ENCODE measurements at regions not wholly inside any gene's neighbourhood (a gene's known extent, or its start where the extent isn't known, plus 50 kb on each side); places are given as distances from the start of the nearest gene placed in this dataset.

DNA sequence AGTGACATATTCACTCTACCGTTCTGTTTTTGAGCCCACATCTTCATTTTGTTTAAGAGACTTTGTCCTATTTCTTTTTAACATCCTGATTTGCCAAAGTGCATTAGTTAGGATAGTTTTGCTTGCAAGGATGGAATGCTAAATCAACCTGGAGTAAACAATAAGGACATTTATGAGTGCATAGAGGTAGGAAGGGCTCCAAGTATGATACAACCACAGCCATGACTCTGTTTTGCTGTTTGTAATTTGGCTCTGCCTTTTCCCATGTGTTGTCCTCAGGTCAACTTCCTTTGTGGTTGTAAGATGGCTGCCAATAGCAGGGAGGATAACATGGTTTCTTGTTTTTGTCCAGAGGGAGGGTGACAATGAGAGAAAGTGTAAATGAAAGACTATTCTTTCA, 66.4 kb upstream of the GOLIM4 start:
- 3 to 21% methylated on average over 1 of the region's 1 CpG for WGBS, 2 experiments (ENCODE audit: low coverage in 1 of 2, low lambda C conversion rate in 2 of 2, missing lambda C conversion rate in 2 of 2)
- Histone ChIP-seq H3F3A (ENCODE audit: insufficient read depth) (peaks cover 14% of the 10 kb centered on the region), H3K79me2 (ENCODE audit: insufficient read depth) (no peaks in the 10 kb centered on the region), H3K4me2 (ENCODE audit: unreplicated experiment) (peak overlapping the region; percentile 21), H3K27ac (peak overlapping the region; percentile 14; the same call in 1 of the 2 replicates), H3K9me3 (ENCODE audit: low read depth) (no peaks in the 10 kb centered on the region), H3K27me3 (replicated peaks; ENCODE audit: insufficient read depth) (no peaks in the 10 kb centered on the region), H3K4me1 (ENCODE audit: insufficient read depth) (peaks cover 24% of the 10 kb centered on the region), H3K4me3 (no peak overlapping the region), H3K36me3 (ENCODE audit: low read depth) (no peaks in the 10 kb centered on the region), H3K9ac (no peak overlapping the region), H4K20me1 (ENCODE audit: insufficient read depth) (no peaks in the 10 kb centered on the region), H3K9me2 (ENCODE audit: insufficient read depth) (no peaks in the 10 kb centered on the region), H2AFZ (peak overlapping the region; percentile 68)
- in situ Hi-C loops (cut with MboI), result no loop called here
- peak; percentile 71 for DNase-seq
- no peak for TF ChIP-seq EZH2 (IDR thresholded peaks at IDR 0.05; ENCODE audit: insufficient read depth, poor library complexity, severe bottlenecking)
- TF ChIP-seq EZH2phosphoT487 (IDR thresholded peaks at IDR 0.05; ENCODE audit: insufficient read depth, low read depth), result no peak

DNA sequence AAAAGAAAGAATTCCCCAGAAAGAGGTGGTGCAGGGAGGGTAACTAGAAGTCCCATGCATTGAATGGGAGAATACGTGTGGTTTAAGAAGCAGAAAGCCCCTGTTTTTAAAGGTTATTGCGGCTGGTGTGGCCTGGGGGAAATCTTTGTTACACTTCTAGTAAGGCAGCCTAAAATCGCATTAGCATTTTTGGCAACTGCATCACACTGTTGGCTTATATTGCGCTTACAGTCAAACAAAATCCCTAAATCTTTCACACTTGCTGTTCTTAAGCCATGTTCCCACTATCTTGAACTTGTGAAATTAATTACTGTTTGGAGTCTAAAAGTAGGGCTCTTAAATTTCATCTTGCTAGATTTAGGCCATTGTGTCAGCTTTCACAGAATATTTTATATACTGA, 66.0 kb upstream of the GOLIM4 start:
- peak overlapping the region; percentile 68 for H2AFZ ChIP-seq
- H3K4me1 ChIP-seq (ENCODE audit: insufficient read depth), result peaks cover 20% of the 10 kb centered on the region
- 31 to 34% methylated on average over 4 of the region's 4 CpGs for WGBS, 2 experiments (ENCODE audit: low coverage in 1 of 2, low lambda C conversion rate in 2 of 2, missing lambda C conversion rate in 2 of 2)
- no peaks in the 10 kb centered on the region for H3K9me2 ChIP-seq (ENCODE audit: insufficient read depth)
- H4K20me1 ChIP-seq (ENCODE audit: insufficient read depth), result no peaks in the 10 kb centered on the region
- H3K27me3 ChIP-seq (replicated peaks; ENCODE audit: insufficient read depth), result no peaks in the 10 kb centered on the region
- peaks cover 9% of the 10 kb centered on the region for H3F3A ChIP-seq (ENCODE audit: insufficient read depth)
- H3K9ac ChIP-seq, result no peak overlapping the region
- no peaks in the 10 kb centered on the region for H3K79me2 ChIP-seq (ENCODE audit: insufficient read depth)
- peak; percentile 8 for DNase-seq
- H3K9me3 ChIP-seq (ENCODE audit: low read depth), result no peaks in the 10 kb centered on the region
- H3K36me3 ChIP-seq (ENCODE audit: low read depth), result no peaks in the 10 kb centered on the region
- in situ Hi-C loops (cut with MboI), result no loop called here
- no peak for TF ChIP-seq EZH2phosphoT487 (IDR thresholded peaks at IDR 0.05; ENCODE audit: insufficient read depth, low read depth)
- TF ChIP-seq EZH2 (IDR thresholded peaks at IDR 0.05; ENCODE audit: insufficient read depth, poor library complexity, severe bottlenecking), result no peak
- peak overlapping the region; percentile 21 for H3K4me2 ChIP-seq (ENCODE audit: unreplicated experiment)
- no peak overlapping the region for H3K4me3 ChIP-seq
- H3K27ac ChIP-seq, result peak overlapping the region; percentile 14; the same call in 1 of the 2 replicates

GRCh38 chr3:168157903-168158302, 62.2 kb upstream of the GOLIM4 start:
- no peak for TF ChIP-seq EZH2phosphoT487 (IDR thresholded peaks at IDR 0.05; ENCODE audit: insufficient read depth, low read depth)
- no peaks in the 10 kb centered on the region for H4K20me1 ChIP-seq (ENCODE audit: insufficient read depth)
- no peaks in the 10 kb centered on the region for H3K36me3 ChIP-seq (ENCODE audit: low read depth)
- WGBS, 2 experiments (ENCODE audit: low coverage in 1 of 2, low lambda C conversion rate in 2 of 2, missing lambda C conversion rate in 2 of 2), result 87 to 90% methylated on average over 2 of the region's 2 CpGs
- H3K9me3 ChIP-seq (ENCODE audit: low read depth), result no peaks in the 10 kb centered on the region
- in situ Hi-C loops (cut with MboI), result loop anchor here (10.0 kb wide), 1 partner anchor 103 kb away; no protein-coding TSS in a partner anchor
- H3K4me2 ChIP-seq (ENCODE audit: unreplicated experiment), result no peak overlapping the region
- no peak overlapping the region for H3K27ac ChIP-seq
- no peaks in the 10 kb centered on the region for H3F3A ChIP-seq (ENCODE audit: insufficient read depth)
- no peaks in the 10 kb centered on the region for H3K79me2 ChIP-seq (ENCODE audit: insufficient read depth)
- peaks cover 9% of the 10 kb centered on the region; the same call in 1 of the 2 replicates for H3K4me1 ChIP-seq (ENCODE audit: insufficient read depth)
- no peak overlapping the region for H3K9ac ChIP-seq
- no peak for DNase-seq
- 0 out of 2 replicates have a peak overlapping the region, but pooled peaks have one; percentile 29 for H2AFZ ChIP-seq
- no peaks in the 10 kb centered on the region for H3K9me2 ChIP-seq (ENCODE audit: insufficient read depth)
- no peak overlapping the region for H3K4me3 ChIP-seq
- H3K27me3 ChIP-seq (replicated peaks; ENCODE audit: insufficient read depth), result no peaks in the 10 kb centered on the region

DNA sequence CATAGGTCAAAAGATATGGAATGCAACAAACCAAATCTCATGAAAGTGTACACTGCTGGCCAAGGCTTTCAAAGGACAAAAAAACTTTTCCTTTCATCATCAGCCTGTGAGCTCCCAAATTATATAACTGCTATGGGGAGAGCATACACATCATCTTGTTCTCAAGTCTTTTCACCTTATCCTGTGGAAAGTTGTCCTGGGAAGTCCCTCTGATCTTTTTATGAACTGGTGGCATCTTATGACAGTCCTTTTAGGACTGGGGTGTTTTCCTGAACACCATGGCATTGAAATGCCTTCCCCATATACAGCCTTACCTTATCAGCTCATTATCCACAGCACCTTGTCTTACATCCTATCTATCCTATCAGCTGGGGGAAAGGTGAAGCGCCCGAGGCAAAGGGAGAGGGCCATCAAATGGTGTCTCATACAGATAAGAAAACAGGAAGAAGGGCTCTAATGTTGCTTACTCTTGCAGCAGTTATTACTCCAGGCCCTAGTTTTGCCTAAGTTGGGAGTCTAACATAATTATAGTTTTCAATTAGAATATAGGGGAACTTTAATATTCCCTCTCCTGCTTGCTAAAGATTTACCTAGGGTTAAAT, 61.5 kb upstream of the GOLIM4 start:
- in situ Hi-C loops (cut with MboI), result loop anchor here (10.0 kb wide), 1 partner anchor 102 kb away; no protein-coding TSS in a partner anchor
- H4K20me1 ChIP-seq (ENCODE audit: insufficient read depth), result no peaks in the 10 kb centered on the region
- H3K9me3 ChIP-seq (ENCODE audit: low read depth), result no peaks in the 10 kb centered on the region
- TF ChIP-seq EZH2phosphoT487 (IDR thresholded peaks at IDR 0.05; ENCODE audit: insufficient read depth, low read depth) (no peak), EZH2 (IDR thresholded peaks at IDR 0.05; ENCODE audit: insufficient read depth, poor library complexity, severe bottlenecking) (no peak)
- no peaks in the 10 kb centered on the region for H3K9me2 ChIP-seq (ENCODE audit: insufficient read depth)
- DNase-seq, result no peak
- WGBS, 2 experiments (ENCODE audit: low coverage in 1 of 2, low lambda C conversion rate in 2 of 2, missing lambda C conversion rate in 2 of 2), result 95 to 100% methylated on average over 2 of the region's 2 CpGs
- peaks cover 9% of the 10 kb centered on the region; the same call in 1 of the 2 replicates for H3K4me1 ChIP-seq (ENCODE audit: insufficient read depth)
- no peaks in the 10 kb centered on the region for H3K27me3 ChIP-seq (replicated peaks; ENCODE audit: insufficient read depth)
- no peaks in the 10 kb centered on the region for H3K79me2 ChIP-seq (ENCODE audit: insufficient read depth)
- H3K4me3 ChIP-seq, result no peak overlapping the region
- H3F3A ChIP-seq (ENCODE audit: insufficient read depth), result no peaks in the 10 kb centered on the region
- no peak overlapping the region for H3K4me2 ChIP-seq (ENCODE audit: unreplicated experiment)
- no peak overlapping the region for H3K27ac ChIP-seq
- H3K36me3 ChIP-seq (ENCODE audit: low read depth), result no peaks in the 10 kb centered on the region
- H3K9ac ChIP-seq, result no peak overlapping the region
- no peak overlapping the region for H2AFZ ChIP-seq

Measured in GM23248 (cell line).